ENCODE measurements at regions not wholly inside any gene's neighbourhood (a gene's known extent, or its start where the extent isn't known, plus 50 kb on each side); places are given as distances from the start of the nearest gene placed in this dataset.

DNA sequence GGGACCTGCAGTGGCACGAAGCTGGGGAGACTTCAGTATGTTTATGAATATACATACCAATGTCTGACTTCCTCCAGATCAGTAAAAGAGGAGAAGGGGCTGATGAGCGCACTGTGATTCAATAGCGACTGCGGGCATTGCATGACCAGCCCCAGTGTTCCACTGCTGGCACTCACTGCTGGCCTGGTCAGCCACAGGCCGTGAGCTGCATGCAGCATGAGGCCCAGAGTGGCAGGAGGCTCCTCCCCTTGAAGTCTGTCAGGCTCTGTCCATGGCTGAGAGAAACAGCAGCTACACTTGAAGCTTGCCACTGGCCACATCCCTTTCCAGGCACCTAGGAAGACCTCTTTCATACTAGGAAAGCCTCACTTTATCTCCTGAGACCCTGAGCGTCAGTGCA, 265.9 kb upstream of the CDYL start:
- no peaks in the 10 kb centered on the region for H3K36me3 ChIP-seq (replicated peaks; ENCODE audit: low read depth, low read length)
- no peaks in the 10 kb centered on the region for H3K79me2 ChIP-seq (ENCODE audit: low read length)
- no peaks in the 10 kb centered on the region for H3K4me1 ChIP-seq (ENCODE audit: low read length)
- no peak overlapping the region for H3K4me3 ChIP-seq (ENCODE audit: low read length)
- TF ChIP-seq EZH2phosphoT487 (IDR thresholded peaks at IDR 0.05; ENCODE audit: low read depth), result no peak
- TF ChIP-seq, protein P1, sequence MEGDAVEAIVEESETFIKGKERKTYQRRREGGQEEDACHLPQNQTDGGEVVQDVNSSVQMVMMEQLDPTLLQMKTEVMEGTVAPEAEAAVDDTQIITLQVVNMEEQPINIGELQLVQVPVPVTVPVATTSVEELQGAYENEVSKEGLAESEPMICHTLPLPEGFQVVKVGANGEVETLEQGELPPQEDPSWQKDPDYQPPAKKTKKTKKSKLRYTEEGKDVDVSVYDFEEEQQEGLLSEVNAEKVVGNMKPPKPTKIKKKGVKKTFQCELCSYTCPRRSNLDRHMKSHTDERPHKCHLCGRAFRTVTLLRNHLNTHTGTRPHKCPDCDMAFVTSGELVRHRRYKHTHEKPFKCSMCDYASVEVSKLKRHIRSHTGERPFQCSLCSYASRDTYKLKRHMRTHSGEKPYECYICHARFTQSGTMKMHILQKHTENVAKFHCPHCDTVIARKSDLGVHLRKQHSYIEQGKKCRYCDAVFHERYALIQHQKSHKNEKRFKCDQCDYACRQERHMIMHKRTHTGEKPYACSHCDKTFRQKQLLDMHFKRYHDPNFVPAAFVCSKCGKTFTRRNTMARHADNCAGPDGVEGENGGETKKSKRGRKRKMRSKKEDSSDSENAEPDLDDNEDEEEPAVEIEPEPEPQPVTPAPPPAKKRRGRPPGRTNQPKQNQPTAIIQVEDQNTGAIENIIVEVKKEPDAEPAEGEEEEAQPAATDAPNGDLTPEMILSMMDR (IDR thresholded peaks at IDR 0.05; ENCODE audit: low read depth, low read length), result no peak
- no peak overlapping the region for H3K9ac ChIP-seq (ENCODE audit: low read length)
- H4K20me1 ChIP-seq (ENCODE audit: insufficient read depth, low read length), result no peaks in the 10 kb centered on the region
- H3K9me3 ChIP-seq (ENCODE audit: insufficient read depth, low read length), result no peaks in the 10 kb centered on the region
- no peak overlapping the region for H3K27ac ChIP-seq (ENCODE audit: low read length)
- no peak overlapping the region for H3K4me2 ChIP-seq (ENCODE audit: low read length)
- H3K27me3 ChIP-seq (ENCODE audit: low read depth, low read length), result no peaks in the 10 kb centered on the region
- H2AFZ ChIP-seq (ENCODE audit: low read depth, low read length), result no peak overlapping the region

DNA sequence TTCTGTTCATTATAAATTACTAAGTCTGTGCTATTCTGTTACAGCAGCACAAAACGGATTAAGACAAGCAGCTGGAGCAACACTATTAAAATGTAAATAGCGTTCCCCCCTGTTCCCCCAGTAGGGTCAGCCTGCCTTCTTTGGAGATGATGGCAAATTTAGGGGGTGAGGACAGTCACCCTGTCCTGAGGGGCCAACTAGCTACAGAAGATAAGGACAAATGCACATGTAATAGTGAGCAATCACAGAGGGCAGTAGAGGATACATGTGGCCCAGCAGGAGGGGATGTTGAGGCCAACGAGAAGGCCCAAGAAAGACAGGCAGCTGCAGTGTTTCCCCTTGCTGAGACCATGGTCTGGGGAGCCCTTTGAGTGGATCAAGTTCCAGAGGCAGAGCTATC, 266.7 kb upstream of the CDYL start:
- Histone ChIP-seq H3K27ac (ENCODE audit: low read length) (no peak overlapping the region), H3K9ac (ENCODE audit: low read length) (no peak overlapping the region), H3K36me3 (replicated peaks; ENCODE audit: low read depth, low read length) (no peaks in the 10 kb centered on the region), H3K79me2 (ENCODE audit: low read length) (no peaks in the 10 kb centered on the region), H3K4me2 (ENCODE audit: low read length) (no peak overlapping the region), H3K4me1 (ENCODE audit: low read length) (no peaks in the 10 kb centered on the region), H3K9me3 (ENCODE audit: insufficient read depth, low read length) (no peaks in the 10 kb centered on the region), H4K20me1 (ENCODE audit: insufficient read depth, low read length) (no peaks in the 10 kb centered on the region), H3K4me3 (ENCODE audit: low read length) (no peak overlapping the region), H3K27me3 (ENCODE audit: low read depth, low read length) (no peaks in the 10 kb centered on the region), H2AFZ (ENCODE audit: low read depth, low read length) (no peak overlapping the region)
- TF ChIP-seq EZH2phosphoT487 (IDR thresholded peaks at IDR 0.05; ENCODE audit: low read depth), result no peak
- TF ChIP-seq, protein P1 (IDR thresholded peaks at IDR 0.05; ENCODE audit: low read depth, low read length), result no peak

DNA sequence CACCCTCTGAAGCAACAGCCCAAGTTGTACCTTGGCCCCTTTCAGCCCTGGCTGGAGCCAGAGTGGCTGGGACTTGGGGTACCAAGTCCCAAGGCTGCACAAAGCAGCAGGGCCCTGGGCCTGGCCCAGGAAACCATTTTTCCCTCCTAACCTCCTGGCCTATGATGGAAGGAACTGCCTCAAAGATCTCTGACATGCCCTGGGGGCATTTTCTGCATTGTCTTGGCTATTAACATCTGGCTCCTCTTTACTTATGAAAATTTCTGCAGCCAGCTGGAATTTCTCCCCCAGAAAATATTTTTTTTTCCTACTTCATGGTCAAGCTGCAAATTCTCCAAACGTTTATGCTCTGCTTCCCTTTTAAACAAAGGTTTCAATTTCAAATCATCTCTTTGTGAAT, 269.4 kb upstream of the CDYL start:
- H3K27me3 ChIP-seq (ENCODE audit: low read depth, low read length), result no peaks in the 10 kb centered on the region
- no peaks in the 10 kb centered on the region for H3K36me3 ChIP-seq (replicated peaks; ENCODE audit: low read depth, low read length)
- H3K4me1 ChIP-seq (ENCODE audit: low read length), result no peaks in the 10 kb centered on the region
- TF ChIP-seq, protein P1 (IDR thresholded peaks at IDR 0.05; ENCODE audit: low read depth, low read length), result no peak
- TF ChIP-seq EZH2phosphoT487 (IDR thresholded peaks at IDR 0.05; ENCODE audit: low read depth), result no peak
- no peaks in the 10 kb centered on the region for H4K20me1 ChIP-seq (ENCODE audit: insufficient read depth, low read length)
- no peak overlapping the region for H3K27ac ChIP-seq (ENCODE audit: low read length)
- no peak overlapping the region for H2AFZ ChIP-seq (ENCODE audit: low read depth, low read length)
- H3K79me2 ChIP-seq (ENCODE audit: low read length), result no peaks in the 10 kb centered on the region
- no peak overlapping the region for H3K9ac ChIP-seq (ENCODE audit: low read length)
- no peaks in the 10 kb centered on the region for H3K9me3 ChIP-seq (ENCODE audit: insufficient read depth, low read length)
- H3K4me3 ChIP-seq (ENCODE audit: low read length), result no peak overlapping the region
- no peak overlapping the region for H3K4me2 ChIP-seq (ENCODE audit: low read length)

DNA sequence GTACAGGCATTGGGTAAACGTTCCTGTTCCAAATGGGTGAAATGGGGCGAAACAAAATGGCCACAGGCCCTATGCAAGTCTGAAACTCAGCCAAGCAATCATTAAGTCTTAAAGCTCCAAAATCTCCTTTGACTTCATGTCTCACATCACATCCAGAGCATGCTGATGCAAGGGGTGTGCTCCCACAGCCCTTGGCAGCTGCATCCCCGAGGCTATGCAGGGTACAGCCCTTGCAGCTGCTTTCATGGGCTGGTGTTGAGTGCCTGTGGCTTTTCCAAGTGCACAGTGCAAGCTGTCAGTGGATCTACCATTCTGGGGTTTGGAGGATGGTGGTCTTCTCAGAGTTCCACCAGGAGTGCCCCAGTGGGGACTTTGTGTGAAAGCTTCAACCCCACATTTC, 270.0 kb upstream of the CDYL start:
- TF ChIP-seq EZH2phosphoT487 (IDR thresholded peaks at IDR 0.05; ENCODE audit: low read depth), result no peak
- TF ChIP-seq, protein P1 (IDR thresholded peaks at IDR 0.05; ENCODE audit: low read depth, low read length), result no peak
- Histone ChIP-seq H3K27me3 (ENCODE audit: low read depth, low read length) (no peaks in the 10 kb centered on the region), H3K4me1 (ENCODE audit: low read length) (no peaks in the 10 kb centered on the region), H3K36me3 (replicated peaks; ENCODE audit: low read depth, low read length) (no peaks in the 10 kb centered on the region), H2AFZ (ENCODE audit: low read depth, low read length) (no peak overlapping the region), H3K4me2 (ENCODE audit: low read length) (no peak overlapping the region), H4K20me1 (ENCODE audit: insufficient read depth, low read length) (no peaks in the 10 kb centered on the region), H3K9me3 (ENCODE audit: insufficient read depth, low read length) (no peaks in the 10 kb centered on the region), H3K4me3 (ENCODE audit: low read length) (no peak overlapping the region), H3K9ac (ENCODE audit: low read length) (no peak overlapping the region), H3K79me2 (ENCODE audit: low read length) (no peaks in the 10 kb centered on the region), H3K27ac (ENCODE audit: low read length) (no peak overlapping the region)
